ENCODE measurements at regions not wholly inside any gene's neighbourhood (a gene's known extent, or its start where the extent isn't known, plus 50 kb on each side); places are given as distances from the start of the nearest gene placed in this dataset.

DNA sequence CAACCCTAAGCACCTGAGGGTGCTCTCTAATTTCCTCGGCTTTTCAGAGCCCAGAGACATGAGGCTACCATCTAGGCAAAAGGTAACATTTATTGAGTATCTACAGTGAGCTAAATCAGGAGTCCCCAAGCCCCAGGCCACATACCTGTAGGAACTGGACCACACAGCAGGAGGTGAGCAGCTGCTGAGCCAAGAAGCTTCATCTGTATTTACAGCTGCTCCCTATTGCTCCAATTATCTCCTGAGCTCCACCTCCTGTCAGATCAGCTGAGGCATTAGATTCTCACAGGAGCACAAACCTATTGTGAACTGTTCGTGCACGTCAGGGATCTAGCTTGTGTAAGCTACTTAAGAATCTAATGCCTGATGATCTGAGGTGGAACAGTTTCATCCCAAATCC is 70.2 kb downstream of the RND3 start:
- DNase-seq = no peak

DNA sequence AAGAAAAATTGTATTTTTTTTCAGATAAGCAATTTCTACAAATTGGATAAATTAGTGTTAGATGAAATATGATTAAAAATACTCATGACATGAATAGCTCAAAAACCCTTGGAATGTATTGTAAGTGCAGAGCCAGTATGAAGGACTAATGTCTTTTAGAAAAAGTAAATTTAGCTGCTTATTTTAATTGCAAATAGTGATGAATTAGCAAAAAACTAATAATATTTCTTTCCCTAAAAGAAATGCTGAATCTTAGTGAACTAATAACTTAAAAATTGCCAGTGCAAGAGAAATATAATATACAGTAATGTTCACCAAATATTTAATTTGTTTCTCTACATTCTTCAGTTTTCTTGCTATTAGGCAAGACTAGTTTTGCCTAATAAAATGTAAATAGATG is 72.4 kb downstream of the RND3 start:
- no peak for DNase-seq

DNA sequence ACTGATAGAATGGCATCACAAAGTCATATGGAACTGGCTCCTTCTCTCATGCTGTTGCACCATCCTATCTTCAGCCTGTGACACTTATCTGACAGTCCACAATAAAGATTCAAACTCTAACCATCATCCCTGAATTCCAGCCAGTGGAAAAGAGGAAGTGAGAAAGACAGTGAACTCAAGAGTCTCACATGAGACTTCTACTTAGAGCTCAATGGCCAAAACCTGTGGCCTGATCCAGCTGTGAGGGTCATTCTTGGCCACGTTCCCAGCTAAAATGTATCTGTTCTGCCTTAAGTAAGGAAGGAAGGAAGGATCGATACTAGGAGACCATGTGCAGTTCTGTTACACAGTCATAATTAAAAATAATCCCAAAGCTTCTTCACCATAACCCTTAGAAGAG is 73.6 kb downstream of the RND3 start:
- DNase-seq = no peak

DNA sequence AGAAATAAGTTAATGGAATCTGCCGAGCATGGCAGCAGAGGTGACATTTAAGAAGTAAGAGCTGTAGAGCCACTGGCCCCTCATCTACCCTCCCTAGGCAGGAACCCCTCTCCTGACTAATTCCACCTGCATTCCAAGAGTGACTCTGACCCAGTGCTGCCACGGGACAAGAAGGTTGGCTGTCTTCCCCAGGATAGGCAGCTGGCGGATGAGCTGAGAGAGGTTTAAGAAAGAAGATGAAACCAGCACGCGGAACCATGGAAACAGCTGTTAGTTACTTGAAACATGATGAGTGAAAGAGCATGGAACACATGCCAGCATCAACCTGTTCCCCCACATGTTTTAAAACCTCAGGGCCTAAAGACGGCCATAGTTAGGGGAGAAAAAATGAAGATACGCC is 74.1 kb downstream of the RND3 start:
- DNase-seq = no peak

DNA sequence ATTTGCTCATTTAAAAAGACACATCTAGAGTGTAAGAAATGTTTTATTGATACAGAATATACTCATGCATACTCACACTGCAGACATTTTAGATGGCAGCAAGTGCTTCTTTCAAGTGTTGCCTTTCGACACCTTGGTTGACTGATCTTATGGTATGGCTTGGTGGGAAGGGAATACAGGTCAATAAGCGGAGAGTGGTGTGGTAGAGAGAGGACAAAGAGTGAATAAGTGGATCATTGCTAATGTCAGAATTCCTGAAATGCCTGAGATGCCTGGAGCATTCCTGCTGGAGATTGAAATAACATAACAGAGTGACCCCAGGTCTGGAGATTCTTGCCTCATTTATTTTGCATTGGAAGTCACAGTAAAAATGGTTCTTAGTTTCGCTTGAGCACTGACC is 76.7 kb downstream of the RND3 start:
- no peak for DNase-seq

DNA sequence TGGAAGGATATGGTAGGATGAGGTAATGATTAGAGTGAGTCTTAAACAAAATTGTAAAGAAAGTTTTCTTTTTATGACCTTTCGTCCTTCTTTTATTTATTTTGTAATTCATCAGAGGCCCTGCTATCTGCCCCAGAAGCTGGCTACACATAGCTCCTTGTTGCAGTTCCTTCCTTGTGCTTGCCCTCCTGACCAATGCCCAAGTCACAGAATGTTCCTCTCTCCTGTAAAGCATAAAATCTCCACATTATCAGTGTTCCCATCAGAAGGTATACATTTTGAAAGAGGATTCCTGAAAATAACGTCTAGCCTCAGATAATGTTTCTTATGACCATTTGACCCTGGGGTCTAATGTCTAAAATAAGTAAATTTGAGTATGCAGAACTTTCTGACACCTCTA is 78.3 kb downstream of the RND3 start:
- DNase-seq = no peak

DNA sequence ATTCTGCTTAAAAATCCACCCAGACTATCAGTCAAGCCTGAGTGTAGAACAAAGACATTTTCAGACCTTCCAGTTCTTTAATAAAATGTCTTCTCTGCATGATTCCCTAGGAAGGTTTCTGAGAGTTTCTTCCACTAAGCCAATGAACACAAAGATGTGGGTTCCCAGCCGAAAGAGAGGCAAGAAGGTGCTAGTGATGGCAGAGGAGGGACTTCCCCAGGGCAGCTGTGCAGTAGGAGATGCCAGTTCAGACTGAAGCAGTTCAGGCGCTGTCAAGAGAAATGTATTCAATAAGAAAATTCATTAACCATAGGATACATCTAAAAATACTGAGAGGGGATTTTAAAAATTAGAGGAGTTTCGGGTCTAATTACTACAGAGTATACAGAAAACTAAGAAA is 83.3 kb downstream of the RND3 start:
- no peak for DNase-seq

DNA sequence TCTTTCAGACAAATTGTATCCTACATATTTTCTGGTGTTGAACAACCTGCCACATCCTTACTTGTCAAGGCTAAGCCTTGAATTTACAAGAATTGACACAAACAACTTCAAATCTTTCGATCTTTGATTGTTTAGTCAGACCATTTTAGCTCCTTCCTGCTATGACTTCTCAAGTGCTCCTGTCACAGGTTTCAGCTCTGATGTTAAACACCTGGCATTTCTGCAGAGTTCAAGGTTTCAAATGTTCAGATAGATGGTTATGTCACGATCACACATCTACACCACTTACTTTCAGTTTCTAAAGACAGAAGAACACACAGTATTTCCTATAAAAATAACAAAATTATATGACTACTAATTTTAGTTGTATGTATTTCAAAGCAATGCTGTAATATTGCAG is 84.0 kb downstream of the RND3 start:
- no peak for DNase-seq

DNA sequence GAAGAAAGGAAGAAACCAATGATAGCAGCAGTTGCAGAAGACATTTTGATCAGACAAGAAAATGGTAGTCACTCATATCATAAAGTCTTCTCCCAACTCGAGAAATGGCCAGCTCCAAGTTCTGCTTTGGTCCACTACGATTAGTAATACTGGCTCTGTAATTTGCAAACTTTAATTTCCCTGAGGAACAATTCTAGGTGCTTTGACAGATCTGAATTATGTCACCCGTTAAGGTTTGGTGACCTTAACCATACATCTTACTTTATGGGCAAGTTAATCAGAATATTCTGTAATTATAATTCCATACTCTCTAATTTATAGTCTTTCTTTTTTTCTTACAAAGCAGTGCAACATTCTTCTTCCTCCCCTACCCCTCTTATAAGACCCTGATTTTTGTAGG is 84.5 kb downstream of the RND3 start:
- no peak for DNase-seq

DNA sequence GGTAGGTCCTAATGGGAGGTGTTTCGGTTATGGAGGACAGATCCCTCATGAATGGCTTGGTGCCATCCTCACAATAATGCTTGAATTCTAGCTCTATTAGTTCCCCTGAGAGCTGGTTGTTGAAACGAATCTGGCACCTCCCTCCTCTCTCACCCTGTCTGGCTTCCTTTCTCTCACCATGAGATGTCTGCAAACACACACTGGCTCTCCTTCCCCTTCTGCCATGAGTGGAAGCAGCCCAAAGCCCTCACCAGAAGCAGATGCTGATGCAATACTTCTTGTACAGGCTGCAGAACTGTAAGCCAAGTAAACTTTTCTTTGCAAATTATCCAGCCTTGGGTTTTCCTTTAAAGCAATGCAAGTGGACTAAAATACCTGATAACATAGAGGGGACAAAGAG is 86.6 kb downstream of the RND3 start:
- no peak for DNase-seq

DNA sequence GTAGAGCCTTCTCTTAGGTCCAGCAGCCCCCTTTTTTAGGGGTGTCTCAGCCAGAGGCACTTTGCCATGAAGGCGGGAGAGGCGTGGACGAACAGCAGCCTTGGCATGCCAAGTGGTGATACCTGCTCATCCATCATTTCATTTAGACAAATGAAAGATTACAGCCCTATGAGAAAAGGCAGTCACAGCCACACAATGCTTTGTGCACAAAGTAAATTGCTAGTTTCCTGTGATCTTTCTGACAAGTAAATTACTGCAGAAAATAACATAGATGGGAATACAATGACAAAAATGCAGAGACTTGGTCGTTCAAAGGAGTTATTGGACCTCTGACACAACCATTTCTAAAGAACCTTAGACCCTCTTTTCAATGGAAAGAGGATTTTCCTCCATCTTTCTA is 94.9 kb downstream of the RND3 start:
- no peak for DNase-seq

DNA sequence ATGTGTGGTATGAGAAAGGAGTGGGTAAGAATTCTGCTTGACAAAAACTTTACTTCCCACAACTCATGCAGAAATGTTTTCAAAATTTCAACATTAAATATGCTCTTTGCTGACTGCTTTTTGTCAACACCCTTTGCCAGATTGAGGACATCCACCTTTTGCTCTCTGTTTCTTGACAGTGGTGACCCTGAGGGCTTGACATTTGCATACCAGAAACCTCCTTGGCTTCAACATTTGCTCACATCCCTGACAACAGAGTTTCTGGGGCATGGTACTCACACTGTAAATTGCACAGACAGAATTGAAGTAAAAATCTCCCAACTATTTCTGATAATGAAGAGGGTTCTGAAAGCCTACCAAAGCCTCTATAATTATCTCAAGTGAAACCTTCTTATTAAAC is 95.7 kb downstream of the RND3 start:
- DNase-seq = no peak

DNA sequence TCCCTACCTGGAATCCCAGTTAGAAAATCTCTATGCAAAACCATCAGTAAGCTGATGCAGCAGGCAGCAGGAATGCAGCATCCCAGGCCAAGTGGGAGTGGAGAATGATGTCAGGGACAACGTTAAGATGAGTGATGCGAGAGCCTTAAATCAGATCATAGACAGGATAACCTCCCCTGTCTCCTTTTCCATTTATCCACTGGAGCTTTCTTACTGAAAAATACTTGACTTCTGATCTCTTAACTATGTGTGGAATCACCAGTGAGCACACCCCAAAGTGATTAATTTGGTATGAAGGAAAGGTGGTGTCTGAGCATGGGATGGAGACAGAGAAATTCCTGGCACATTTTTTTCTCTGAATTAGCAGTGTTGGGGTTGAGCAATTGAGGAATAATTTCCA is 98.0 kb downstream of the RND3 start:
- DNase-seq = no peak

DNA sequence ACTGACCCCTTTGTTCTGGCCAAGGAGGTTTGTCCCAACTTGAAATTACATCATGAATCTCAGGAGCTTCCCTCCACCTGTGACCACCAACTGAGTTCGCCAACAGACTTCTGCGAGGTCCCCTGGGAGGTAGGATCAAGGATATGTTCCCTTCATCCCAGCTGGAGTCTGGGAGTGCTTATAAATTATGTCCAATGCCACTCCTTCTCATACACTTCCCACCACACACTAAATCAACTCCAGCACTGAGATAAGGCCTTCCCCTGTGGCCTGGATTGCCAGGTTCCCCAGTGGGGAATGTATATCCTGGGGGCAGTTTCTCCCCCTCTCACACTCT is 99.2 kb downstream of the RND3 start:
- DNase-seq = no peak

DNA sequence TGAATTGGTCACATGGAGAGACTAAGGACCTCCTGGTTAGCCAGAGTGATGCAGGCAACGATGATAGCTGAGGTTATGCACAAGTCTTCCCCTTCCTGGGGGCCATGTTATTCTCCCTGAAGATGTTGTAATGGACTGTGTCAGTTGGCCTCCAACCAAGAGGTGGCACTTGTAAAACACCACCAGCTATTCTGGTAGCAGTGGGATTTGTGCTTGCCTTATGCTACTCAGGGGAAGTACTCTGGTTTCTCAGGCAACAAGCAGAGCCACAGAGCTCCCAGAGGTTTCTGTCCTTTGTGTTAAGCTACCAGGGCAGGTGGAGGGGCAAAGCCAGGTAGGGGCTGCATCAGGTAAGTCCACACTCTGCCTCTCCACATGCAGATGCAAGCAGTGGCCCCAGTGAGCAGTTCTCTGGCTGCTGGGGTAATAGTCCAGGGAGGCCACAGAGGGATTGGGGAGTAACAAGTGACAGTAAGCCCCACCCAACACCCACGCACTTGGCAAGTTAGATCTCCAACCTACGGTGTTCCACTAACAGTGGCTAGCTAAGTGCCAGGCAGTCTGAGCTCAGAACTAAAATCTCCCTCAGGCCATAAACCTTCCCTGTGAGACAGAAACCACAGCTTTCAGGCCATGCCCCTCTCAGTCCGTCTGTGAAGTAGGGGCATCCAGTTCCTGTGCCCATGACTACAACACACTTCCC is 99.7 kb downstream of the RND3 start:
- DNase-seq = no peak

DNA sequence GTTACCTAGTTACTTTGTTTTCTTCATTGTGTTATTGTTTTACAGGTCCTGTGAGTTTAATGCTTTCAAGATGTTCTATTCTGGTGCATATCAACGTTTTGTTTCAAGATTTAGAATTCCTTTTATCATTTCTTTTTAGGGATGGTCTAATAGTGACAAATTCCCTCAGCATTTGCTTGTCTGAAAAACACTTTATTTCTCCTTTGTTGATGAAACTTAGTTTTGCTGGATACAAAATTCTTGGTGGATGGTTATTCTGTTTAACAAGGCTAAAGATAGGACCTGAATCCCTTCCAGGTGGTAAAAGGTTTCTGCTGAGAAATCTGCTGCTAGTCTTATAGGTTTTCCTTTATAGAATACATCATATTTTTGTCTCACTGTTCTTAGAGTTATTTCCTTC is 102.3 kb downstream of the RND3 start:
- DNase-seq = no peak

DNA sequence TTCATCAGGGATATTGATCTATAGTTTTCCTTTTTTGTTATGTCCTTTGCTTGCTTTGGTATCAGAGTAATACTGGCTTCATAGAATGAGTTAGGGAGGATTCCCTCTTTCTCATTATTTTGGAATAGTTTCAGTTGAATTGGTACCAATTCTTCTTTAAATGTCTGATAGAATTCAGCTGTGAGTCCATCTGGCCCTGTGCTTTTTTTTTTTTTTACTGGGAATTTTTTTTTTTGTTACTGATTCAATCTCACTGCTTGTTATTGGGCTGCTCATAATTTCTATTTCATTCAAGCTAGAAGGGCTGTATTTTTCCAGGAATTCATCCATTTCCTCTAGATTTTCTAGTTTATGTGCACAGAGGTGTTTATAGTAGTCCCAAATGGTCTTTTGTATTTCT is 103.9 kb downstream of the RND3 start:
- no peak for DNase-seq

DNA sequence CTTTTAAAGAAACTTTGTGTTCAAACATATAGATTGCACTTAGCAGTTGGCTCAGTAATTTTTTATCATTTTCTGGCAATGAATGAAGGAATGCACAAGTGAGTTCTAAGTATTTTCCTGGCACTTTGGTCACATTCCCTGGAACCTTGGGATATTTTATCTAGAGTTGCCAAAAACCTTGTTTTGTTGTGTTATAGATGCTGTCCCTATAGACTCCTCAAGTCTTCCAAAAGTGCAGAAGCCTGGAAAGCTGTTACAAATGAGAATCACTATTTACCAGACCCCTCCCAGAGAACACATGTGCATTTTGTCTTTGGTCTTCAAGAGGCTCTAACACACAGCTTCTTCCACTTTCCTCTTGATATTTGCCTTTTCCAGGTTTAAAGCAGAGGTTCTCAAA is 108.3 kb downstream of the RND3 start:
- no peak for DNase-seq

DNA sequence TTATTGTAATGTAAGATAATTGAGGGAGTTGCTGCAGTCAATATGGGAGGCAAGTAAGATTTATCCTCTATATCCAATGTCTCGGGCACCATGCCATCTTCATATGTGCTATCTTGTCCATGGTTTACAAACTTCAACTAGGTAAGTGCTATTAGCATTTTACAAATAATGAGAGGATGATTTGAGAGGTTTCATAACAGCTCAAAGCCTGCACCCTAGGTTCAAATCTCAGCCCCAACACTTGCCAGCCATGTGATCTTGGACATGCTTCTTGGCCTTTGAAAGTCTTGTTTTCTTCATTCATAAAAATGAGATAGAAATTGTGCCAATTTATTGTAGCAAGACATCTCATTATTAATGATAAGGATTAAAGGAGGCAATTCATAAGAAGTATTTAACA is 108.8 kb downstream of the RND3 start:
- no peak for DNase-seq

DNA sequence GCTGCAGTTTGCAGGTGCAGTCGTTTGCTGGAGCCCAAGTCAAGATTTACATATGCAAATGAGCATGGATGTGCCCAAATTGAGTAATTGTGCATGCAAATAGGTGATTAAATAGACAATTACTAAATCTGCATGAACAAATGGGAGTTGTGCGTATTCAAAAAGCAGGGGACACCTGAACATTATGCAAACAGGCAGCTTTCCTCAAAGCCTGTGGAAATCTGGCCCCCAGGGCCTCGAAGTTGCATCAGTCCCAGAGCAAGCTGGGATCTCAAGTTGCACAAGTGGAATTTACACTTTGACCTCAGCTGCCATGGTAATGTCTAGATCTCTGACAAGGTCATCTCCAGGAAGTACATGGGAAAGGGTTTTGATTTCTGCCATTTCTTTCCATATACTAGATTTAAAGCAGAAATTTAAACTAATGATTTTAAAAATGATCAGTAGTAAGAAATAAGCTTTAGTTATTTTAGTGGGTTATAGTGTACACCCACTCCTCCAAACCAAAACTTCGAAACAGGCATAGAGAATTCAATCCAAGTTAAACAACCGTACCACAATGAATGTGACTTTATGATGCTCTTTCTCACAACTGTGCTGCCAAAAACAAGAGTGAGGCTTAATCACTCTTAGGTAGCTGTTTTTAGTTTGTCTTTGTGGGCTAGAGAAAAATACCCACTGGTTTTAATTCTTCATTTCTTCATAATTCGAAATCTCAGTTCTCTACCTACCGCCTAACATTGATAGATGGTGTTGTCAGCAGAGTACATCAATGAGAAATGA is 110.7 kb downstream of the RND3 start:
- no peak for DNase-seq

DNA sequence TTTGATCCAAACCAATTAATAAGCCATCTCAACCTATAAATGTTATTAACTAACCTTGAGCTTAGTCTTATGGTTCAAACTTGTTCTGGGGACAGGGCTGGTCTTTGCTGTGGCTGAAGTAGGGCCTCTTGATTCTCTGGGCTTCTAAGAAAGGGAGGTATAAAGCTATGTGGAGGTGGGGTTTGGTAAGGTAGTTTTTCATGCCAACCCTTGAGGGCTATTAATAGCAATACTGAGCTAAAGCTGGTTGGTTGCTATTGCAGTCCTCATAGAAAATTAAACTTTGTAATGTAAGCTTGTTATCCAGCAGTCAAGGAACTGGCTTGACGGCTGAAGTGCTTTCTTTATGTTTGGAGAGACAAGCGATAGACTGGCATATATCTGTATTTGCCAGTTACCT is 112.1 kb downstream of the RND3 start:
- no peak for DNase-seq

DNA sequence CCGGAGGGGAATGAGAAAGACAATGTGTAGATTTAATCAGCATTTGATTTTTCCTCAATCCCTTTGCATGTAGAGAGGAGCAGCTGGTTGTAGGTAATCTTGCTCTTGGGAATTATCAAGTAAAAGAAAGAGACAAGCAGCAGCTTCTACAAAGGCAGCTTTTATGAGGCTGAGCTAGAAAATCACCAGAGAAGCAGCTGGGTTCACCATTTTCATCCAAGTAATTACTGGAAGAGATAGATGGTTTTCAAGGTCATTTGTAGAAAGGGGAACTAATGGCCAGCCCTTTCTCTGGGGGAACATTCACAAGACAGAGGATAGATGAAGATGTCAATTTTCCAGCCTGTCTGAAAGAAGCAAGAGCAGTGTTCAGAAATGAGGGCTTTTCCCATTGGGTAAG is 113.0 kb downstream of the RND3 start:
- no peak for DNase-seq

DNA sequence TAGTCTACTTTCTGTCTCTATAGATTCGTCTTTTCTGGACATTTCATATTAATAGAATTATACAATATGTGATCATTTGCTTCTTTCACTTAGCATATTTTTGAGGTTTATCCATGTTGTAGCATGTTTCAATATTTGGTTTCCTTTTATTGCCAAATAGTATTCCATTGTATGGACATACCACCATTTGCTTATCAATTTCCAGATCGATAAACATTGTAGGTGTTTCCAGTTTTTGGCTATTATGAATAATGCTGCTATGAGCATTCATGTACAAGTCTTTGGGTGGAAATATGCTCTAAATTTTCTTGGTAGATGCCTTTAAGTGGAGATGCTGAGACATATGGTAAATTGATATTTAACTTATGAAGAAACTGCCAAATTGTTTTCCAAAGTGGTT is 114.1 kb downstream of the RND3 start:
- DNase-seq = no peak

DNA sequence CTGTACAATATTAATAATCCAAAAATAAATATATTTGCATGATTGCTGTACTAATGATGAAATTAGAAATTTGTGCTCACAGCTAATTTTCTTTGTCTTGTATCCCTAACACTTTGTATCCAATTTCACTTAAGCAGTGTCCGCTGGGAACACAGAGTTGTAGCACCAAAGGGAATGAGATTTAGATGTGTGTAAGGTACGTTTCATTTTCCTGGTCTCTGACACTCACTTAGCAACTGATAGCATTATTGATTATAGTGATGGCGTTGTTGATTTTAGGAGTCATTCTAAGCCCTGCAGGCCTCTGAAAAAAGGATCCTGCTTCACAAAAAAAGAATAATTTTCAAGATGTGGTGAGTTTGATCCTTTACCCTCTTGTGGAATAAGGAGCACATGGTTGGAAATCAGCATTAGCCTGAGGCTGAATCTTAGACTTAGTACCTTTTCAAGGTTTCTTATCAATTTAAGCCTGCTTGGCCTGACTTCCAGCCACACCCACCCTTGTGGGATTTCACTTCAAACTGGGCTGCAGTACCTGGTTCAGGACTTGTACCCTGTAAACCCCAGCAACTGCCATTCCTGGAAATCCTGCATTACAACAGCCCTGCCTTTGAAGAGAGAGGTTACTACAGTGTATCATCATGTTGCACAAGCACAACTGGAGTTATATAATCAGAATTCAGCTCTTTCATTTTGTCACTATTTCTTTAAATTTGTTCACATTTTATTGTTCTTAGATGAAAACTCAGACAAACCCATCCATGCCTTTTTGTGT is 116.2 kb downstream of the RND3 start:
- no peak for DNase-seq
